Endothelial cell of umbilical vein (primary cell): ENCODE measurements at regions not wholly inside any gene's neighbourhood (a gene's known extent, or its start where the extent isn't known, plus 50 kb on each side); places are given as distances from the start of the nearest gene placed in this dataset.

Experiments used
- CTCF ChIP-seq, 2 donors: IDR thresholded peaks; 1 replicate in 1 of 2; 2 replicates in 1 of 2; pipeline ENCODE4 v1.5.1; 2011; ENCODE audit warnings: low read length in 2 of 2, mild to moderate bottlenecking in 2 of 2, moderate library complexity in 2 of 2, control low read depth in 1 of 2, inconsistent platforms in 1 of 2, low read depth in 1 of 2; ENCODE audit not compliant: insufficient read depth in 1 of 2; ENCODE audit errors: extremely low read depth in 1 of 2
- GATA2 ChIP-seq: IDR thresholded peaks from 2 replicates; pipeline ENCODE4 v1.7.0; 2011; ENCODE audit warnings: low read depth, mild to moderate bottlenecking, moderate library complexity, mixed read lengths, low read length; ENCODE audit not compliant: insufficient read length, insufficient read depth
- MAX ChIP-seq: IDR thresholded peaks from 2 replicates; pipeline ENCODE4 v1.6.1; 2011; ENCODE audit not compliant: insufficient read depth, insufficient read length
- POLR2A ChIP-seq: IDR thresholded peaks from 2 replicates; pipeline ENCODE4 v1.6.1; 2012; ENCODE audit warnings: low read depth, mild to moderate bottlenecking, control low read depth, low read length
- POLR2AphosphoS5 ChIP-seq: IDR thresholded peaks from 2 replicates; pipeline ENCODE4 v1.6.1; 2012; ENCODE audit warnings: low read depth, mild to moderate bottlenecking, control low read depth, low read length, moderate library complexity; ENCODE audit not compliant: insufficient read depth

- TF ChIP-seq CTCF (IDR thresholded peaks at IDR 0.05; ENCODE audit: extremely low read depth in 1 of 2, insufficient read depth in 1 of 2, low read depth in 1 of 2, low read length in 2 of 2) (no peak), GATA2 (no peak), POLR2A (no peak), POLR2AphosphoS5 (no peak), MAX (no peak)
Observed at GRCh38 chr11:134815404-134815803, 403.4 kb upstream of the B3GAT1 start.
